ENCODE measurements at regions not wholly inside any gene's neighbourhood (a gene's known extent, or its start where the extent isn't known, plus 50 kb on each side); places are given as distances from the start of the nearest gene placed in this dataset.

GRCh38 chr11:28504555-28505110 lies 396.4 kb downstream of the METTL15 start:
- no peak for TF ChIP-seq TSHZ2 (CRISPR knock-in tag; IDR thresholded peaks at IDR 0.05)
- TF ChIP-seq, protein P1, sequence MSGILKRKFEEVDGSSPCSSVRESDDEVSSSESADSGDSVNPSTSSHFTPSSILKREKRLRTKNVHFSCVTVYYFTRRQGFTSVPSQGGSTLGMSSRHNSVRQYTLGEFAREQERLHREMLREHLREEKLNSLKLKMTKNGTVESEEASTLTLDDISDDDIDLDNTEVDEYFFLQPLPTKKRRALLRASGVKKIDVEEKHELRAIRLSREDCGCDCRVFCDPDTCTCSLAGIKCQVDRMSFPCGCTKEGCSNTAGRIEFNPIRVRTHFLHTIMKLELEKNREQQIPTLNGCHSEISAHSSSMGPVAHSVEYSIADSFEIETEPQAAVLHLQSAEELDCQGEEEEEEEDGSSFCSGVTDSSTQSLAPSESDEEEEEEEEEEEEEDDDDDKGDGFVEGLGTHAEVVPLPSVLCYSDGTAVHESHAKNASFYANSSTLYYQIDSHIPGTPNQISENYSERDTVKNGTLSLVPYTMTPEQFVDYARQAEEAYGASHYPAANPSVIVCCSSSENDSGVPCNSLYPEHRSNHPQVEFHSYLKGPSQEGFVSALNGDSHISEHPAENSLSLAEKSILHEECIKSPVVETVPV (CRISPR knock-in tag; IDR thresholded peaks at IDR 0.05) = no peak
- TF ChIP-seq ESRRG (CRISPR knock-in tag; IDR thresholded peaks at IDR 0.05) = no peak
- no peak for TF ChIP-seq BACH2 (CRISPR knock-in tag; IDR thresholded peaks at IDR 0.05; ENCODE audit: borderline replicate concordance)
- no peak for TF ChIP-seq ZNF8 (CRISPR knock-in tag; IDR thresholded peaks at IDR 0.05)
- TF ChIP-seq ZFP3 (CRISPR knock-in tag; IDR thresholded peaks at IDR 0.05) = no peak
- TF ChIP-seq OSR1 (CRISPR knock-in tag; IDR thresholded peaks at IDR 0.05) = no peak
- TF ChIP-seq PPARA (CRISPR knock-in tag; IDR thresholded peaks at IDR 0.05; ENCODE audit: borderline replicate concordance) = no peak
- no peak for TF ChIP-seq ZNF70 (CRISPR knock-in tag; IDR thresholded peaks at IDR 0.05)
- TF ChIP-seq TCF4 (CRISPR knock-in tag; IDR thresholded peaks at IDR 0.05; ENCODE audit: borderline replicate concordance) = no peak
- no peak for TF ChIP-seq RARB (CRISPR knock-in tag; IDR thresholded peaks at IDR 0.05)
- no peak for TF ChIP-seq TOX (CRISPR knock-in tag; IDR thresholded peaks at IDR 0.05; ENCODE audit: borderline replicate concordance)
- no peak for TF ChIP-seq CSDC2 (CRISPR knock-in tag; IDR thresholded peaks at IDR 0.05)
- TF ChIP-seq ZC3H10 (CRISPR knock-in tag; IDR thresholded peaks at IDR 0.05) = no peak
- no peak for TF ChIP-seq POU6F1 (CRISPR knock-in tag; IDR thresholded peaks at IDR 0.05; ENCODE audit: borderline replicate concordance, low read depth)
- TF ChIP-seq GLIS3 (CRISPR knock-in tag; IDR thresholded peaks at IDR 0.05) = no peak
- TF ChIP-seq ISL1 (CRISPR knock-in tag; IDR thresholded peaks at IDR 0.05) = no peak
- no peak for TF ChIP-seq SNAI2 (CRISPR knock-in tag; IDR thresholded peaks at IDR 0.05)
- no peak for ATAC-seq

DNA sequence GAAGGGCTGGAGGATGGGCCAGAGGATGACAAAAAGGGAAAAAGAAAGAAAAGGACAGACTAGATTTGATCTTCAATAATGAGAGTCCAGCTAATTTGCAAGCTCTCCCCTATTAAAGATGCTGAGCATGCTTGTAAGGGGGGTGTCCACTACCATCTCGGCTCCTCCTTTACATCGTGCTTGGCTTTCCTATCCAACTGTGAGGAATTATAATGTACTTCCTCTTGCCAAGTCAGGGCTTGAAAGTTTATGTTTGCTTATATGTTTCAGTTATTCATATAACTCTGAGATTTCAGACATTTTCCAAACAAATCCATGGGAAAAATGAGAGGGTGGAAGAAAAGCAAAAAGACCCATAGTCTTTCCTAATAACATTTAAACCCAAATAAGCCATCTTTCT lies 387.1 kb downstream of the METTL15 start:
- TF ChIP-seq TCF4 (CRISPR knock-in tag; IDR thresholded peaks at IDR 0.05; ENCODE audit: borderline replicate concordance) = no peak
- TF ChIP-seq, protein P1 (CRISPR knock-in tag; IDR thresholded peaks at IDR 0.05) = no peak
- TF ChIP-seq BACH2 (CRISPR knock-in tag; IDR thresholded peaks at IDR 0.05; ENCODE audit: borderline replicate concordance) = no peak
- TF ChIP-seq CREB5 (CRISPR knock-in tag; IDR thresholded peaks at IDR 0.05; ENCODE audit: low read depth) = no peak
- no peak for TF ChIP-seq ZNF565 (CRISPR knock-in tag; conservative IDR thresholded peaks at IDR 0.05; ENCODE audit: low read depth)
- TF ChIP-seq SNAI2 (CRISPR knock-in tag; IDR thresholded peaks at IDR 0.05) = no peak
- TF ChIP-seq GLIS3 (CRISPR knock-in tag; IDR thresholded peaks at IDR 0.05) = no peak
- TF ChIP-seq ISL1 (CRISPR knock-in tag; IDR thresholded peaks at IDR 0.05) = no peak
- no peak for TF ChIP-seq OSR1 (CRISPR knock-in tag; IDR thresholded peaks at IDR 0.05)
- ATAC-seq = no peak

- no peak for ATAC-seq
- TF ChIP-seq ZC3H10 (CRISPR knock-in tag; IDR thresholded peaks at IDR 0.05) (no peak), ESRRG (CRISPR knock-in tag; IDR thresholded peaks at IDR 0.05) (no peak), CSDC2 (CRISPR knock-in tag; IDR thresholded peaks at IDR 0.05) (no peak), TCF4 (CRISPR knock-in tag; IDR thresholded peaks at IDR 0.05; ENCODE audit: borderline replicate concordance) (no peak), OSR1 (CRISPR knock-in tag; IDR thresholded peaks at IDR 0.05) (no peak), POU6F1 (CRISPR knock-in tag; IDR thresholded peaks at IDR 0.05; ENCODE audit: borderline replicate concordance, low read depth) (no peak), TSHZ2 (CRISPR knock-in tag; IDR thresholded peaks at IDR 0.05) (no peak)
- TF ChIP-seq, protein P1 (CRISPR knock-in tag; IDR thresholded peaks at IDR 0.05) = no peak
Measured at GRCh38 chr11:28491431-28491830, 383.2 kb downstream of the METTL15 start.
